NT2/D1 (cell line): ENCODE measurements at regions not wholly inside any gene's neighbourhood (a gene's known extent, or its start where the extent isn't known, plus 50 kb on each side); places are given as distances from the start of the nearest gene placed in this dataset.

Experiments used
- YY1 ChIP-seq: IDR thresholded peaks from 2 replicates; pipeline ENCODE4 v1.6.1; 2011; ENCODE audit not compliant: insufficient read length, insufficient read depth
- ZNF274 ChIP-seq: IDR thresholded peaks from 2 replicates; pipeline ENCODE4 v1.6.1; 2011; ENCODE audit warnings: mild to moderate bottlenecking, low read depth, low read length

GRCh38 chr5:174307031-174307408 is 261.5 kb downstream of the NSG2 start:
- TF ChIP-seq ZNF274 (no peak), YY1 (no peak)
